HG03175 (cell line): ENCODE measurements at regions not wholly inside any gene's neighbourhood (a gene's known extent, or its start where the extent isn't known, plus 50 kb on each side); places are given as distances from the start of the nearest gene placed in this dataset.
"Not testable (repeated sequence)": the region's sequence is repeated elsewhere in the genome, so short reads cannot be mapped to it uniquely, and the experiment has no call there.

ENCODE experiments used
- ATAC-seq: cut with Tn5 transposase; IDR thresholded peaks from one replicate; pipeline ENCODE4 v1.9.1; 2021; ENCODE audit warnings: mild to moderate bottlenecking, moderate library complexity; ENCODE audit not compliant: unreplicated experiment

GRCh38 chr5:110812639-110813038 lies 73.8 kb downstream of the SLC25A46 start:
- no peak for ATAC-seq

GRCh38 chr5:110815916-110816605 lies 77.3 kb downstream of the SLC25A46 start:
- no peak for ATAC-seq

GRCh38 chr5:110817459-110817858 lies 78.7 kb downstream of the SLC25A46 start:
- ATAC-seq: no peak

GRCh38 chr5:110823571-110823970 lies 84.8 kb downstream of the SLC25A46 start:
- no peak for ATAC-seq

GRCh38 chr5:110824936-110825441 lies 86.2 kb downstream of the SLC25A46 start:
- no peak for ATAC-seq

GRCh38 chr5:110832683-110833082 lies 93.9 kb downstream of the SLC25A46 start:
- no peak for ATAC-seq

GRCh38 chr5:110834933-110835332 lies 96.1 kb downstream of the SLC25A46 start:
- ATAC-seq: not testable (repeated sequence)

GRCh38 chr5:110836851-110837250 lies 98.0 kb downstream of the SLC25A46 start:
- ATAC-seq: no peak

- ATAC-seq: not testable (repeated sequence)
Measured at GRCh38 chr5:110838357-110838756, 99.5 kb downstream of the SLC25A46 start.

- no peak for ATAC-seq
Measured at GRCh38 chr5:110838961-110839360, 100.2 kb downstream of the SLC25A46 start.

- ATAC-seq: no peak
Measured at GRCh38 chr5:110840347-110840960, 101.6 kb downstream of the SLC25A46 start.

- no peak for ATAC-seq
Measured at GRCh38 chr5:110841137-110841536, 102.3 kb downstream of the SLC25A46 start.

GRCh38 chr5:110842948-110843347 lies 104.1 kb downstream of the SLC25A46 start:
- peak; percentile 39 for ATAC-seq

GRCh38 chr5:110844251-110844650 lies 105.4 kb downstream of the SLC25A46 start:
- ATAC-seq: no peak

- ATAC-seq: no peak
Measured at GRCh38 chr5:110846398-110847001, 107.7 kb downstream of the SLC25A46 start.

- ATAC-seq: no peak
Measured at GRCh38 chr5:110851357-110851756, 112.5 kb downstream of the SLC25A46 start.

GRCh38 chr5:110852053-110852452 lies 113.2 kb downstream of the SLC25A46 start:
- ATAC-seq: peak; percentile 98

GRCh38 chr5:110852541-110852940 lies 113.7 kb downstream of the SLC25A46 start:
- no peak for ATAC-seq

- no peak for ATAC-seq
Measured at GRCh38 chr5:110853267-110853666, 114.5 kb downstream of the SLC25A46 start.

GRCh38 chr5:110854200-110854599 lies 115.4 kb downstream of the SLC25A46 start:
- ATAC-seq: no peak

GRCh38 chr5:110855961-110856360 lies 117.2 kb downstream of the SLC25A46 start:
- ATAC-seq: no peak
